Sigmoid colon (tissue), 3 donors: ENCODE measurements at regions not wholly inside any gene's neighbourhood (a gene's known extent, or its start where the extent isn't known, plus 50 kb on each side); places are given as distances from the start of the nearest gene placed in this dataset.

ENCODE experiments used
- CTCF ChIP-seq, 4 experiments: fragments of 450-650 bp in 3 of 4; fragments of 200-600 bp in 1 of 4; IDR thresholded peaks; one replicate each; pipeline ENCODE4 v1.5.1; 2016 to 2019; ENCODE audit warnings: antibody characterized with exemption in 4 of 4, mild to moderate bottlenecking in 3 of 4, moderate library complexity in 2 of 4
- POLR2A ChIP-seq, 2 donors: fragments of 450-650 bp; IDR thresholded peaks; one replicate each; pipeline ENCODE4 v1.6.1; 2016; ENCODE audit warnings: antibody characterized with exemption in 2 of 2, mild to moderate bottlenecking in 2 of 2, moderate library complexity in 2 of 2

- TF ChIP-seq CTCF (IDR thresholded peaks at IDR 0.05) (no peak), POLR2A (IDR thresholded peaks at IDR 0.05) (no peak)
Measured at GRCh38 chr14:105918496-105919262, 392.3 kb downstream of the TMEM121 start.
